SK-N-SH (cell line): ENCODE measurements at regions not wholly inside any gene's neighbourhood (a gene's known extent, or its start where the extent isn't known, plus 50 kb on each side); places are given as distances from the start of the nearest gene placed in this dataset.

Source experiments
- CTCF ChIP-seq: fragments of 200-600 bp; sonication (generic); IDR thresholded peaks from 2 replicates; pipeline ENCODE4 v1.6.1; 2017; ENCODE audit warnings: antibody characterized with exemption, mild to moderate bottlenecking, moderate library complexity
- FOXM1 ChIP-seq: IDR thresholded peaks from 2 replicates; pipeline ENCODE4 v1.4.0; 2012; ENCODE audit warnings: low read depth, mild to moderate bottlenecking
- MXI1 ChIP-seq: IDR thresholded peaks from 2 replicates; pipeline ENCODE4 v1.6.1; 2012; ENCODE audit warnings: mild to moderate bottlenecking, low read depth, low read length, improper control_type of control experiment
- USF2 ChIP-seq: fragments of 150-350 bp; IDR thresholded peaks from 2 replicates; pipeline ENCODE4 v1.6.1; 2017; ENCODE audit warnings: antibody characterized with exemption, low read length, low read depth, borderline replicate concordance

- no peak for TF ChIP-seq CTCF
- no peak for TF ChIP-seq USF2
- no peak for TF ChIP-seq FOXM1
- no peak for TF ChIP-seq MXI1
Observed at GRCh38 chr1:30274976-30275621, 448.3 kb downstream of the MATN1 start.
